ENCODE measurements at regions not wholly inside any gene's neighbourhood (a gene's known extent, or its start where the extent isn't known, plus 50 kb on each side); places are given as distances from the start of the nearest gene placed in this dataset.

- DNase-seq = no peak
Measured at GRCh38 chr11:90912631-90913030, 689.8 kb upstream of the CHORDC1 start.

GRCh38 chr11:90911192-90911591, 688.3 kb upstream of the CHORDC1 start:
- no peak for DNase-seq

DNA sequence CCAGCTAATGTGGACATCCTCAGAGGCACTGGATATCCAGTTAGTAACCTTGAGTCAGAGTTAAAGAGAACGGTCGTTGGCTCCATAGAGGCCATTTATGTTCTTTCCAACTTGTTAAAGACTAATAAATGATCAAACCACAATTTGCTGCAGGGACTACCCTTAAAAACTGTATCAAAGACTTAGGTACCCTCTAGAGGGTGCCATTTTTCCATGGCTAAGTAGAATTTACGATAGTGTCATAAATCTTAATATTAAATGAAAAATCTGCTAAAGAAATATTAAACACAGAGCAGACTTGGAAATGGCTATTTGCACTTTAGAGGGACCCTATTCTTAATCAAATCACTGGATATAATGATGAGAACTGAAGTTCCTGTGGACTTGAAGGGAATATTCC, 685.2 kb upstream of the CHORDC1 start:
- peak; percentile 44 for DNase-seq

DNA sequence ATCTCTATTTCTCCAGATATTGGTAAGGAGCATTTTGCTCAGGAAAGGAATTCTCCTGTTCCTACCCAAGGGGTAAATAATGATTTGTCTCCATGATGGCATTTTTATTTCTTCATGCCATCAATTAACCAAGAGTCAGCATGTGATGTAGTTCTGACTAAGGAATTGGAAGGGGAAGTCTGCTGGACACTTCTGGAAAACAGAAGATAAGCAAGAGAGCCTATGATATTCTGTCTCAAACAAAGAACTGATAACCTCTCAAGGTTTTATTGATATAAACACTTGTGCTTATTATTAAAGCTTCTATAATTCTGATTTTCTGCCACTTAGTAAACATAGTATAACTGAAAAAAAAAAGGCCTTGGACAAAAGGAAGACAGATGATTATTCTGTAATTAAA, 673.0 kb upstream of the CHORDC1 start:
- DNase-seq = peak; percentile 30

DNA sequence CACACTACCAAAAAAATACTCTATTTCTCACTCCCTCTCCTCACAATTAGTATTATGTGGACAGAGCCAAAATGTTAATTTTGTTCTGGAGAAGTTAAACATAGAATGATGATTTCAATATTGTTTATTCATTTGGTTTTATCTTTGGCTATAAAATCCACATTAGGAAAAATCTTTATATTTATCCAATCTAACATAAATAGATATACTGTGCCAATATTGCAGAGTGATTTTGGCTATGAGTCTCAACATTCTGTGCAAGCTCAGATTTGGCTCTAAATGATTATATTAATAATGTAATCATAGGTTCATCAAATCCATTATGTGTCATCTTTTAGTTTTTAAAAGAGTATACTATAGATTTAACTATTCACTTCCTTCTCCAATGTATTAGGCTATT, 667.5 kb upstream of the CHORDC1 start:
- DNase-seq = no peak

DNA sequence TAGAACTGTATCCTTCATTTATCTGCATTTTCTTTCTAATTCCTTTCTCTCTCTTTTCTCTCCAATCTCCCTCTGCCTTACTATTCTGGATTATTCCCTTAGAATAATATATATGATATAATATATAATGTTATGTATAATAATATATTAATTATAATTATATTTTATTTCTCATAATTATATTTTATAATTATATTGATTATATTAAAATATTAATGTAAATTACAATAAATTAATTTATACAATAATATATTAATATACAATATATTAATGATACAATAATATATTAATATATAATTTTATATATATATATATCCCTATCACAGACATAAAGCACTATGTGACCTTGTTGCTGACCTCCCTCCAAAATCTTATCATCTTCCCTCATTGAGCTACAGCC, 661.3 kb upstream of the CHORDC1 start:
- no peak for DNase-seq

DNA sequence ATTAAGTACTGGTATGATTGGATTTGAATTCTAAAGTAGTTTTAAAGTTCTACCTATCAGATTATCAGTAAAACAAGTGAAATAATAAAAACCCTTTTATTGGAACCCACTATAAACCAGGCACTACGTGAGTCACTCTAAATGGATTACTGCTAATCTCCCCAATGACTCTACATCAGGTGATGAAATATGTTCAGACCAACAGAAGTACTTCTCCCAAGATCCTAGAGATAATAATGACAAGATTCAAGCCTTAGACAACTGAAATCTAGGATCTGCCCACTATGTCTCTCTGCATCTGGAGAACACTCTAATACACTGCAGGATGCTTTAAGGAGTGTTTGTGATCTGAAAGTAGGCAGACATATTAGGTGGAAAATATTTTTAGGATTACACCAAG, 652.1 kb upstream of the CHORDC1 start:
- DNase-seq = peak; percentile 63

DNA sequence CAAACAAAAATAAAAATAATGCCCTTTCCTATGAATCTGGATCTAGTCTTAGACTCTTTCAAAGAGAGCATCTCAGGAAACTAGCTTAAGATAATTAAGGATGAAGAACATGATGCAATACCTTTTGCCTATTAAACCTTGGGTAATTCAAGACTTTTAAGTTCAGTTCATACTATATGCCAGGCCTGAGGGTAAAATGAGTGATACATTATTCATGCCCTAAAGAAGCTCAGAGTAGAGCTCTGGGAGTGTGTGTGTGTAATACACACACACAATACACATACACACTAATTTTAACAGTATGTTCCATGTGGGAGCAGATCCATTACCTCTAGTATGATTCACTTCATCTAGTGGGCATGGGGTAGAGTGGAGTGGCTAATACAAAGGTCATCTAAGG, 651.4 kb upstream of the CHORDC1 start:
- peak; percentile 35 for DNase-seq

GRCh38 chr11:90867416-90867815, 644.6 kb upstream of the CHORDC1 start:
- DNase-seq = no peak

DNA sequence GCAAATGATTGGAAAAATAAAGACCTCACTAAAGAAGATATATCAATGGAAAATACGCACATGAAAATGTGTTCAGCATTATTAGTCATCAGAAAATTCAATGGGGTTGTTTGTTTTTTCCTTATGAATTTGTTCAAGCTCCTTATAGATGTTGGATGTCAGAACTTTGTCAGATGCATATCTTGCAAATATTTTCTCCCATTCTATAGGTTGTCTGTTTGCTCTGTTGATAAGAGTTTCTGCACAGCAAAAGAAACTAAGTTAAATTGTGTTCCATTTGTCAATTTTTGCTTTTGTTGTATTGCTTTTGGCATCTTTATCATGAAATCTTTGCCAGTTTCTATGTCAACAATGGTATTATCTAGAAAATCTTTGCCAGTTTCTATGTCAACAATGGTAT, 633.9 kb upstream of the CHORDC1 start:
- no peak for DNase-seq

GRCh38 chr11:90855531-90855930, 632.7 kb upstream of the CHORDC1 start:
- no peak for DNase-seq

DNA sequence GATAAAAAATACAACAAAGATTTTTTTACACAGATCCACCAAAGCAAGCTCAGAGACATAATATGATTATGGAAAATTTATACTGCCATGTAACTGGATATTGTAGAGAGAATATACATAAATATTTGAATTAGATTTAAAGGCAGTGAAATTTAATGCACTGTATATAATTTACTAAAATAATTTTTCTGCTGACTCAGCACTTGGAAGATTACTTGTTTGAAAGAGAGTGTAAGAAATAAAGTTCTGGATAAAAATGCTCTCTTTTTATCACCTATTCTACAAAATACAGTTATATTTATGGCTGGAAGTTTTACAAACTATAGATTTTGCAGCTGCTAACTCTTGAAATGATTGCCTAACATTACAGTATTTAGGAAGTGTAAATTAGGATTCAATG, 628.3 kb upstream of the CHORDC1 start:
- DNase-seq = no peak

GRCh38 chr11:90849312-90849711, 626.5 kb upstream of the CHORDC1 start:
- DNase-seq = no peak

DNA sequence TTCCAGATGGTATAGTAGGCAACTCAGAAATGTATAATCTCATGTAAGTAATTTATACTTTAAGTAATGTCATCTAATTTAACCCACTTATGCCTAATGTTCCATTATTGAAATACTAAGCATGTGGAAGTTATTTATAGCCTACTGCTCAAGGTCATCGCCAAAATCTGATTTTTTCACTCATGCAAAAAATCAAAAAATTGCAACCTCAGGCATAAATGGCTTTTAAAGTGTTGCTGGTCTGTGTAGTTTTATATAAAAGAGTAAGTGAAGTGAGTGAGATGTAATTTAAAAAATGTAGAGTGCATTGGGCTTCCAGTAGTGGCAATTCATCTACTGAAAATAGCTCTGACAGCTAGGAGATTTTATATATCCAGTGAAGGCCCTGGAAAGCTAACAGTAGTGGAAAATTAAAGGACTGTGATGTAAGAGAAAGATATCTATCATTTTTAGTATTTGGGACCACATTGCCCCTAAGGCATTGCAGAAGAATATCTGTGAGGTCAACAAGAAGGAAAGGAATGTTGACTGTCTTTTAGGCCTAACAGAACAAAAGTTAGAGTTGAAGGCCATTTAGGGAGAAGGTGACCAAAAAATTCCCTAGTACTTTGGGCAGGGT, 624.5 kb upstream of the CHORDC1 start:
- no peak for DNase-seq

DNA sequence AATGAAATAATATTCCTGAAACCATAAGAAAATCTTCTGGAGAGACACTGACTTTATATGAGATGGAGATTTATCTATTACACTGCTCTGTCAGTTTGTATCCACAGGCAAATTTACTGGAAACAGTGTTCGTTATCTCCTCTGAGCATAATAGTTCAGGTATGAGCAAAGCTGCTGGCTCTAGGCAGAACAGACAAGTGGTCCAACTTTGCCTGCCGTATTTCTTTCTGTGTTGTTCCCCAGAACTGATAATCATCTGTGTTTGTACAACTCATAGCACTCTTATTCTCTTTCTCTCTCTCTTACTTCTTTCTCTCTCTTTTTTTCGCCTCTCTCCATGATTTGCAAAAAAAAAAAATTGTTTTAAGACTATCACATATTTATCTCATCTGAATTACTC, 623.8 kb upstream of the CHORDC1 start:
- DNase-seq = no peak

- no peak for DNase-seq
Measured at GRCh38 chr11:90845799-90846198, 623.0 kb upstream of the CHORDC1 start.

GRCh38 chr11:90845126-90845525, 622.3 kb upstream of the CHORDC1 start:
- no peak for DNase-seq

DNA sequence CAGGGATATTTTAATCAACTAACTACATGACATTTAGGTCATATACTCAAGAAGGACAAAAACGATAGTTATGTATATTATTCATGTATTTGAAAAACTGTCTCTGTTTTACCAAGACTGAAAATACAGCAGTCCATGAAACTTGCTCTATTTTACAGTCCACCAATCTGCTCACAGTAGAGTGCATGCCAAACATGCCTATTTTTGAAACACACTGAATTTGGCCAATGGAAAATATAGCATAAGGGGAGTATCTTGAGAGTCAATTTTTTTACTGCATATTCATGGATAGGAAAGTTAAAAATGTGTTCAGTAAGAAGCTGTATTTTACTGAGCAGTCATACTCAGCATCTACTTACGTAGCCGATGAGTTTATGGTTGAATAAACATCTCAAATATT, 621.2 kb upstream of the CHORDC1 start:
- DNase-seq = no peak

DNA sequence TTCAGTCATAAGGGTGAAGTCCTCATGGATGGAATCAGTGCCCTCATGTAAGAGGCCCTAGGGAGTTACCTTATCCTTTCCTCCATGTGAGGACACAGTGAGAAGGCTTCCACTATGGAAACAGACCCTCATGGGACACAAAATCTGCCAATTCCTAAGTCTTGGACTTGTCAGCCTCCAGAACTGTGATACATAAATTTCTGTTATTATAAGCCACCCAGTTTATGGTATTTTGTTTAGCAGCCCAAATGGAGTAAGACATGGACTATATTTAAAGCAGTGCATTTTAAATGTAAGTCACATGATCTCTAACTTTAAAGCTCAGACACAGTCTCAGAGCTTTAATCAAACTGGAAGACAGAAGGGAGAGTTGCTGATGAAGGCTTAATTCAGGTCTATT, 619.8 kb upstream of the CHORDC1 start:
- no peak for DNase-seq

DNA sequence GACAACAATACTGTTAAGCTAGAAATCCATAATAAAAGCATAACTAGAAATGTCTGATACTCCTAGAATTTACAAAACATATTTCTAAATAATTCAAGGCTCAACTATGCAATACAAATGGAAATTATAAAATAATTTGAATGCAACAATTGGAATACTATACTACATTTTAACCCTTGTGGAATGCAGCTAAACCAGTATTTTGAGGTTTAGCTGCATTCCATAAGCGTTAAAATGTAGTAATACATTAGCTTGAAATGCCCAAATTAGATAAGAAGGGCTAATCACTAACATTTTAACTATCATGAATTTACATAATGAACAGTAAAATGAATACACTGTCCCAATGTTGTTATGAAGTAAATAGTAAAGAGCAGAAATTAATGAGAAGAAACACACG, 617.2 kb upstream of the CHORDC1 start:
- DNase-seq = no peak

- DNase-seq = no peak
Measured at GRCh38 chr11:90836031-90836430, 613.2 kb upstream of the CHORDC1 start.

GRCh38 chr11:90823446-90823845, 600.6 kb upstream of the CHORDC1 start:
- no peak for DNase-seq

GRCh38 chr11:90822996-90823395, 600.1 kb upstream of the CHORDC1 start:
- no peak for DNase-seq

DNA sequence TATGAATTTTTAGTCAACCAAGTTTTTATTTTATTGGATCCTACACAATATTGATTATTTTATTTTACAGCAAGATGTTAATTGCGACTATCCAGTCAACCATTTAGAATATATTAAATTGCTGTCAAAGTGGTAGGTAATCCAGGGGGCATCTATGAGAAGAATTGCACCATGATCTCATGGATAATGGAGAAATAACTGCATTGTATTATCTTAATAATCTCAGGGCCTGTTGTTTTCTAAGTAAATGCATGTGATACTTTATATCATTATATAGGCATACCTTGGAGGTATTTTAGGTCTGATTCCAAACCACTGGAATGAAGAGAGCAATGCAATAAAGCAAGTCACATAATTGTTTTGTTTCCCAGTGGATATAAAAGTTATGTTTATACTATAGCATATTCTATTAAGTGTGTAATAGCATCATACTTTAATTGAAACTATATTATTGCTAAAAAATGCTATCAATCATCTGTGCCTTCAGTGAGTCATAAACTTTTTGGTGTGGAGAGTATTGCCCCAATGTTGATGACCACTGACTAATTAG, 595.4 kb upstream of the CHORDC1 start:
- no peak for DNase-seq

- no peak for DNase-seq
Measured at GRCh38 chr11:90809581-90809980, 586.7 kb upstream of the CHORDC1 start.

All from OCI-M1 (cell line).